Caco-2 (cell line): ENCODE measurements at regions not wholly inside any gene's neighbourhood (a gene's known extent, or its start where the extent isn't known, plus 50 kb on each side); places are given as distances from the start of the nearest gene placed in this dataset.

Experiments
- BruUV-seq: library from RNA; stranded (reverse); fragments of 400-500 nt; replicated peaks from 2 replicates; lab custom pipeline; 2021; lab: Mats Ljungman, UMichigan
- CTCF ChIA-PET: fragments of 300-600 bp; sonication (Branson Sonifier 250); formaldehyde crosslinking; loops from one replicate; lab custom pipeline; 2022; ENCODE audit warnings: antibody characterized with exemption; lab: Charles Lee
- POLR2A ChIA-PET: fragments of 300-600 bp; sonication (Branson Sonifier 250); formaldehyde crosslinking; loops from one replicate; lab custom pipeline; 2022; ENCODE audit warnings: antibody characterized with exemption; lab: Charles Lee
- DNase-seq, 2 experiments: peaks; one replicate each; pipeline versions ENCODE4 v3.0.0 to v3.0.0-alpha.2; 2020 to 2022
- H3K27me3 ChIP-seq: replicated peaks from 2 replicates; pipeline ENCODE4 v1.6.0; 2011; ENCODE audit warnings: low read length; ENCODE audit not compliant: control insufficient read depth, insufficient read depth
- H3K36me3 ChIP-seq: 2 replicates; pipeline ENCODE4 v1.5.1; 2011; ENCODE audit warnings: low read length; ENCODE audit not compliant: control insufficient read depth, insufficient read depth
- H3K4me1 ChIP-seq: fragments of 250-450 bp; sonication (Bioruptor Pico); 2 replicates; pipeline ENCODE4 v1.5.1; 2020; ENCODE audit warnings: mild to moderate bottlenecking
- H3K4me3 ChIP-seq: 2 replicates; pipeline ENCODE4 v1.5.1; 2011; ENCODE audit warnings: low read depth, mild to moderate bottlenecking, control low read depth, low read length
- H3K9me3 ChIP-seq: fragments of 250-450 bp; sonication (Bioruptor Pico); 2 replicates; pipeline ENCODE4 v1.5.1; 2020; ENCODE audit warnings: mild to moderate bottlenecking, moderate library complexity
- H3K27ac Mint-ChIP-seq: one replicate; pipeline ENCODE4 v1.8.0; 2022; ENCODE audit warnings: mixed read lengths; ENCODE audit not compliant: unreplicated experiment
- H3K27me3 Mint-ChIP-seq: one replicate; pipeline ENCODE4 v1.8.0; 2022; ENCODE audit warnings: mixed read lengths; ENCODE audit not compliant: insufficient read depth, unreplicated experiment
- H3K36me3 Mint-ChIP-seq: one replicate; pipeline ENCODE4 v1.8.0; 2022; ENCODE audit warnings: mild to moderate bottlenecking, mixed read lengths; ENCODE audit not compliant: insufficient read depth, unreplicated experiment
- H3K4me1 Mint-ChIP-seq: one replicate; pipeline ENCODE4 v1.8.0; 2022; ENCODE audit warnings: low read depth, mixed read lengths; ENCODE audit not compliant: unreplicated experiment
- H3K4me3 Mint-ChIP-seq: one replicate; pipeline ENCODE4 v1.8.0; 2022; ENCODE audit warnings: mild to moderate bottlenecking, moderate library complexity, mixed read lengths; ENCODE audit not compliant: unreplicated experiment
- H3K9me3 Mint-ChIP-seq: one replicate; pipeline ENCODE4 v1.8.0; 2022; ENCODE audit warnings: mixed read lengths; ENCODE audit not compliant: unreplicated experiment
- intact Hi-C: fragments of 100-400 bp; cut with micrococcal nuclease; formaldehyde crosslinking; loops from one replicate; pipeline ENCODE4 v1.10.0; 2022; ENCODE audit not compliant: unreplicated experiment
- TF ChIP-seq, protein P1 (sequence below), 2 experiments: fragments of 200-600 bp in 1 of 2; IDR thresholded peaks; 1 replicate in 1 of 2; 2 replicates in 1 of 2; pipeline versions ENCODE4 v1.5.1 to v1.8.0; 2011 to 2022; ENCODE audit warnings: antibody characterized with exemption in 1 of 2, control low read depth in 1 of 2, inconsistent platforms in 1 of 2, low read depth in 1 of 2, low read length in 1 of 2, mild to moderate bottlenecking in 1 of 2, moderate library complexity in 1 of 2; ENCODE audit not compliant: insufficient read depth in 1 of 2, severe bottlenecking in 1 of 2, unreplicated experiment in 1 of 2

- CTCF ChIA-PET: no interaction called here
- POLR2A ChIA-PET: no interaction called here
- intact Hi-C loops: no loop called here
Observed at GRCh38 chr4:83926950-83927349, 391.0 kb downstream of the GPAT3 start.

DNA sequence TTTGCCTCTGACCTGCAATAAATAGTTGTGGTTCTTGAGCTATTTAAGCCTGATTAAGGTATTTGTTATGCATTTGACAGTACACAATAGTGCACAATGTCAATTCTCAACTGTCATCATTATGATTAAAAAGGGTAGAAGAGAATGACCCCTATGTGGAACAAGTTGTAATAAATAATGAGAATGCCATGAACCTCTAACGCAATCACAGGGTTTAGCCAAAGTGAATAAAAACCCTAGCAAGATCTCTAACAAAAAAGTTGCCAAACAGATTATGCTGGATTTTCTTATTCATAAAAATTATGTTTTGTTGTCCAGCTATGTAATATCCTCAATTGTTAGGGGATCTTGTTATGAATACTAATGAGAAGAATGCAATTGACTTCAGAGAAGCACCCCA lies 387.4 kb downstream of the GPAT3 start:
- Histone ChIP-seq H3K4me3 (no peak overlapping the region), H3K36me3 (no peaks in the 10 kb centered on the region), H3K4me1 (no peaks in the 10 kb centered on the region), H3K9me3 (no peaks in the 10 kb centered on the region), H3K27me3 (no peaks in the 10 kb centered on the region)
- H3K27ac Mint-ChIP-seq: no peak overlapping the region
- no peaks in the 10 kb centered on the region for H3K9me3 Mint-ChIP-seq
- BruUV-seq: no TSS peak
- TF ChIP-seq, protein P1, sequence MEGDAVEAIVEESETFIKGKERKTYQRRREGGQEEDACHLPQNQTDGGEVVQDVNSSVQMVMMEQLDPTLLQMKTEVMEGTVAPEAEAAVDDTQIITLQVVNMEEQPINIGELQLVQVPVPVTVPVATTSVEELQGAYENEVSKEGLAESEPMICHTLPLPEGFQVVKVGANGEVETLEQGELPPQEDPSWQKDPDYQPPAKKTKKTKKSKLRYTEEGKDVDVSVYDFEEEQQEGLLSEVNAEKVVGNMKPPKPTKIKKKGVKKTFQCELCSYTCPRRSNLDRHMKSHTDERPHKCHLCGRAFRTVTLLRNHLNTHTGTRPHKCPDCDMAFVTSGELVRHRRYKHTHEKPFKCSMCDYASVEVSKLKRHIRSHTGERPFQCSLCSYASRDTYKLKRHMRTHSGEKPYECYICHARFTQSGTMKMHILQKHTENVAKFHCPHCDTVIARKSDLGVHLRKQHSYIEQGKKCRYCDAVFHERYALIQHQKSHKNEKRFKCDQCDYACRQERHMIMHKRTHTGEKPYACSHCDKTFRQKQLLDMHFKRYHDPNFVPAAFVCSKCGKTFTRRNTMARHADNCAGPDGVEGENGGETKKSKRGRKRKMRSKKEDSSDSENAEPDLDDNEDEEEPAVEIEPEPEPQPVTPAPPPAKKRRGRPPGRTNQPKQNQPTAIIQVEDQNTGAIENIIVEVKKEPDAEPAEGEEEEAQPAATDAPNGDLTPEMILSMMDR (IDR thresholded peaks at IDR 0.05; ENCODE audit: insufficient read depth in 1 of 2, low read depth in 1 of 2, low read length in 1 of 2, severe bottlenecking in 1 of 2, unreplicated experiment in 1 of 2): no peak
- H3K4me1 Mint-ChIP-seq: no peaks in the 10 kb centered on the region
- POLR2A ChIA-PET: no interaction called here
- H3K4me3 Mint-ChIP-seq: no peak overlapping the region
- DNase-seq: no peak
- CTCF ChIA-PET: no interaction called here
- intact Hi-C loops: no loop called here
- peaks cover 9% of the 10 kb centered on the region for H3K27me3 Mint-ChIP-seq
- H3K36me3 Mint-ChIP-seq: no peaks in the 10 kb centered on the region

More at GRCh38 chr4:83926950-83927349, 391.0 kb downstream of the GPAT3 start:
- Mint-ChIP-seq H3K9me3 (no peaks in the 10 kb centered on the region), H3K4me1 (no peaks in the 10 kb centered on the region), H3K4me3 (no peak overlapping the region), H3K27ac (no peak overlapping the region), H3K36me3 (no peaks in the 10 kb centered on the region), H3K27me3 (peaks cover 9% of the 10 kb centered on the region)
- no peak for DNase-seq
- no peaks in the 10 kb centered on the region for H3K4me1 ChIP-seq
- no peaks in the 10 kb centered on the region for H3K36me3 ChIP-seq
- BruUV-seq: no TSS peak
- no peaks in the 10 kb centered on the region for H3K9me3 ChIP-seq
- TF ChIP-seq, protein P1 (IDR thresholded peaks at IDR 0.05; ENCODE audit: insufficient read depth in 1 of 2, low read depth in 1 of 2, low read length in 1 of 2, severe bottlenecking in 1 of 2, unreplicated experiment in 1 of 2): no peak
- H3K4me3 ChIP-seq: no peak overlapping the region
- H3K27me3 ChIP-seq: no peaks in the 10 kb centered on the region

DNA sequence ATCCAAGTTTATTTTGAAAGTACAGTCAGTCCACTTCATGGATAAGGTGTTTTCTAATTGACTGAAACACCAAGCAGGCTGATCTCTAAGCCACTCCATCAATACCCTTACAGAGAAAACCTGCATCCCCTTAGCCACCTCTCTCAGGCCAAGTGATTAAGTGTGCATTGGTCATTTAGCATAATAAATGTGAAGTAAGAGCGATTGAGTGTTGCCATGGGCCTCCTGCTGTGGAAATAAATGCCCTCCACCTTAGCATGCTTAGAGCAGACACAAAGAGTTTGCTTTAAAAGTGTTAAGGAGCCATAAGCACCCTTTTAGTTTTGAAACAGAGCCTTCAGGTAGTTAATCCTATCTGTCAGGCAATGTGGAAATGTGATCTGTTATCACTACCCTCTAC lies 386.5 kb downstream of the GPAT3 start:
- TF ChIP-seq, protein P1 (IDR thresholded peaks at IDR 0.05; ENCODE audit: insufficient read depth in 1 of 2, low read depth in 1 of 2, low read length in 1 of 2, severe bottlenecking in 1 of 2, unreplicated experiment in 1 of 2): no peak
- POLR2A ChIA-PET: no interaction called here
- Histone ChIP-seq H3K9me3 (no peaks in the 10 kb centered on the region), H3K27me3 (no peaks in the 10 kb centered on the region), H3K4me1 (no peaks in the 10 kb centered on the region), H3K36me3 (no peaks in the 10 kb centered on the region), H3K4me3 (no peak overlapping the region)
- Mint-ChIP-seq H3K36me3 (no peaks in the 10 kb centered on the region), H3K4me1 (no peaks in the 10 kb centered on the region), H3K27ac (no peak overlapping the region), H3K9me3 (no peaks in the 10 kb centered on the region), H3K27me3 (peaks cover 6% of the 10 kb centered on the region), H3K4me3 (no peak overlapping the region)
- intact Hi-C loops: no loop called here
- DNase-seq: no peak
- no TSS peak for BruUV-seq
- CTCF ChIA-PET: no interaction called here
